GM12891 (cell line): ENCODE measurements at regions not wholly inside any gene's neighbourhood (a gene's known extent, or its start where the extent isn't known, plus 50 kb on each side); places are given as distances from the start of the nearest gene placed in this dataset.

ENCODE experiments used
- POLR2A ChIP-seq: IDR thresholded peaks from 2 replicates; pipeline ENCODE4 v1.6.1; 2011; ENCODE audit warnings: low read depth, low read length, control low read depth
- POLR2AphosphoS5 ChIP-seq: IDR thresholded peaks from 2 replicates; pipeline ENCODE4 v1.6.1; 2011; ENCODE audit warnings: low read depth, low read length, control low read depth
- POU2F2 ChIP-seq: IDR thresholded peaks from 2 replicates; pipeline ENCODE4 v1.6.1; 2011; ENCODE audit warnings: low read depth, mild to moderate bottlenecking, control low read depth, low read length, moderate library complexity
- SPI1 ChIP-seq: IDR thresholded peaks from 2 replicates; pipeline ENCODE4 v1.6.1; 2011; ENCODE audit warnings: low read depth, low read length, control low read depth
- TAF1 ChIP-seq: IDR thresholded peaks from 2 replicates; pipeline ENCODE4 v1.6.1; 2011; ENCODE audit warnings: low read depth, low read length, control low read depth

DNA sequence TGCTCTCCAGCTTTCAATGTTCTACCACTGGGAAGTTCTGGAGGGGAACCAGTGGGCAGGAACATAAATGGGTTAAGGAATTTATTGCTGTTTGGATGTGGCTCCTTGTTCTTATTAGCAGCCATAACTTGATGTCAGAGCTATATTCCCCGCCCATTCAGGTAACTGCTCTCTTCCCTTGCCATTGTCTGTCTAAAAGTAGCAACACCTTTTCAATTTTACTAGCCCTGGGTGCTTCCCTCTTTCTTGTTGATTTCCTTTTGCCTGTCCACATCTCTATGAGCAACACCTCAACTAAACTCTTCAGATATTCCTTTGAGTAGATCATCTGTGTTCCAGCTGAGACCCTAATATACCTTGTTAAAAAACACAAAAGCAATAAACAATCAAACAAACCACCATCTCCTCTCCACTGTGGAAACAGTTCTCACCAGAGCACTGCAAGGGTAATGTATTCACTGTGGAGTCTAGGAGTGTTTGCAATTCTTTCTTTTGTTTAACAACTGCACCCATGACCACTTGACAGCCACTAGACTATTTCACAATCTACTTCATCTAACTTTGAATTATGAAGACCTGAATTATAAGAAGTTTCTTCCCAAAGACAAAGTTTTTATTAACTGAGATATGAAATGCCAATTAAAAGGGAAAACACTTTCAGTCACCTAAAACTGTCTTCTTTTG lies 436.7 kb downstream of the IPMK start:
- TF ChIP-seq POLR2A (no peak), POLR2AphosphoS5 (no peak), TAF1 (no peak), POU2F2 (no peak), SPI1 (no peak)
